Fibroblast of lung (primary cell): ENCODE measurements at regions not wholly inside any gene's neighbourhood (a gene's known extent, or its start where the extent isn't known, plus 50 kb on each side); places are given as distances from the start of the nearest gene placed in this dataset.
"Not testable (repeated sequence)": the region's sequence is repeated elsewhere in the genome, so short reads cannot be mapped to it uniquely, and the experiment has no call there.

ENCODE experiments used
- DNase-seq, 2 donors: peaks; one replicate each; pipeline versions ENCODE4 v3.0.0 to v3.0.0-alpha.2; 2010; ENCODE audit warnings: low read depth in 2 of 2
- H2AFZ ChIP-seq: 2 replicates; pipeline ENCODE4 v1.5.1; 2012; ENCODE audit warnings: low read length, control low read depth, inconsistent platforms
- H3K27ac ChIP-seq: 2 replicates; pipeline ENCODE4 v1.5.1; 2011; ENCODE audit warnings: low read length, control low read depth; ENCODE audit not compliant: insufficient read depth
- H3K27me3 ChIP-seq: 2 replicates; pipeline ENCODE4 v1.5.1; 2011; ENCODE audit warnings: mild to moderate bottlenecking, low read length; ENCODE audit not compliant: control insufficient read depth, insufficient read depth
- H3K36me3 ChIP-seq: 2 replicates; pipeline ENCODE4 v1.5.1; 2011; ENCODE audit warnings: low read length; ENCODE audit not compliant: control insufficient read depth, insufficient read depth
- H3K4me1 ChIP-seq: 2 replicates; pipeline ENCODE4 v1.5.1; 2011; ENCODE audit warnings: low read length; ENCODE audit not compliant: control insufficient read depth, insufficient read depth; ENCODE audit errors: extremely low read depth
- H3K4me2 ChIP-seq: 2 replicates; pipeline ENCODE4 v1.5.1; 2011; ENCODE audit warnings: low read length, control low read depth; ENCODE audit not compliant: insufficient read depth; ENCODE audit errors: extremely low read depth
- H3K4me3 ChIP-seq, 4 experiments: fragments of 200-600 bp in 1 of 4; sonication (generic) in 1 of 4; replicated peaks in 1 of 4; 2 replicates each; pipeline ENCODE4 v1.5.1; 2011 to 2016; ENCODE audit warnings: low read length in 4 of 4, low read depth in 3 of 4, mild to moderate bottlenecking in 3 of 4, control low read depth in 2 of 4, inconsistent platforms in 1 of 4, mixed read lengths in 1 of 4; ENCODE audit not compliant: insufficient read depth in 1 of 4; ENCODE audit errors: control extremely low read depth in 1 of 4
- H3K79me2 ChIP-seq: 2 replicates; pipeline ENCODE4 v1.5.1; 2012; ENCODE audit warnings: mild to moderate bottlenecking, low read length, inconsistent platforms; ENCODE audit not compliant: control insufficient read depth, insufficient read depth
- H3K9ac ChIP-seq: 2 replicates; pipeline ENCODE4 v1.5.1; 2011; ENCODE audit warnings: mild to moderate bottlenecking, low read length, control low read depth; ENCODE audit not compliant: insufficient read depth
- H3K9me3 ChIP-seq: 2 replicates; pipeline ENCODE4 v1.5.1; 2012; ENCODE audit warnings: low read depth, low read length; ENCODE audit not compliant: control insufficient read depth, insufficient read depth
- H4K20me1 ChIP-seq: 2 replicates; pipeline ENCODE4 v1.5.1; 2011; ENCODE audit warnings: low read length; ENCODE audit not compliant: control insufficient read depth, insufficient read depth; ENCODE audit errors: extremely low read depth
- CTCF ChIP-seq, 2 donors: IDR thresholded peaks in 1 of 2; conservative IDR thresholded peaks in 1 of 2; 1 replicate in 1 of 2; 2 replicates in 1 of 2; pipeline ENCODE4 v1.5.1; 2011 to 2012; ENCODE audit warnings: low read length in 2 of 2, control low read depth in 1 of 2, inconsistent platforms in 1 of 2, low read depth in 1 of 2, mild to moderate bottlenecking in 1 of 2
- EZH2 ChIP-seq: IDR thresholded peaks from 2 replicates; pipeline ENCODE4 v1.5.1; 2012; ENCODE audit warnings: low read length, control low read depth, mild to moderate bottlenecking; ENCODE audit errors: missing control alignments

GRCh38 chr2:52423111-52423510 lies 1344.5 kb upstream of the CHAC2 start:
- H3K4me2 ChIP-seq = no peak overlapping the region
- no peaks in the 10 kb centered on the region for H3K4me1 ChIP-seq
- no peak overlapping the region for H3K27ac ChIP-seq
- H2AFZ ChIP-seq = no peak overlapping the region
- peak in 1 of 2 donors; percentile 44 for DNase-seq
- H4K20me1 ChIP-seq = no peaks in the 10 kb centered on the region
- H3K27me3 ChIP-seq = no peaks in the 10 kb centered on the region
- H3K9me3 ChIP-seq = no peaks in the 10 kb centered on the region
- H3K36me3 ChIP-seq = no peaks in the 10 kb centered on the region
- H3K79me2 ChIP-seq = no peaks in the 10 kb centered on the region
- H3K4me3 ChIP-seq = no peak overlapping the region
- no peak overlapping the region for H3K9ac ChIP-seq
- TF ChIP-seq CTCF (conservative IDR thresholded peaks at IDR 0.05 in 1 of 2, IDR thresholded peaks at IDR 0.05 in 1 of 2; ENCODE audit: low read depth in 1 of 2, low read length in 2 of 2) = no peak
- TF ChIP-seq EZH2 = no peak

DNA sequence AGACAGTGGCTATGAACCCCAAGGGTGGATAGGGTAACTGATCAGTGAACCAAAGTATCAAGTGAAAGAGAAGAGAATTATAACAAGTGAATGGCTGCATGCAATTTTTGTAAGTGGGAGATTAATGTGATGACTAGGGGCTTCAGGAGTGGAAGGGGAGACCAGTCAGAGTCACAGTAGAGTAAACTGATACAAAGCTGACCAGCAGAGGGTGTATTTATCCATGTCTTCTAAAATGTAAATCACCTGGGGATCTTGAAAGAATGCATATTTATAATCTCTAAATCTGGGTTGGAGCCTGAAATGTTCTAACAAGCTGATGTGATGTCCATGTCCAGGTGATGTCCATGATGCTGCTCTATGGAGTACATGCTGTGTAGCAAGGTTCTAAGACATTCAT lies 1351.3 kb upstream of the CHAC2 start:
- no peak overlapping the region for H2AFZ ChIP-seq
- no peaks in the 10 kb centered on the region for H3K36me3 ChIP-seq
- H3K4me2 ChIP-seq = no peak overlapping the region
- DNase-seq = peak; percentile 14 to 15
- H3K27me3 ChIP-seq = no peaks in the 10 kb centered on the region
- TF ChIP-seq EZH2 = no peak
- no peak for TF ChIP-seq CTCF (conservative IDR thresholded peaks at IDR 0.05 in 1 of 2, IDR thresholded peaks at IDR 0.05 in 1 of 2; ENCODE audit: low read depth in 1 of 2, low read length in 2 of 2)
- H3K9ac ChIP-seq = no peak overlapping the region
- H4K20me1 ChIP-seq = no peaks in the 10 kb centered on the region
- no peak overlapping the region for H3K4me3 ChIP-seq
- H3K4me1 ChIP-seq = no peaks in the 10 kb centered on the region
- H3K9me3 ChIP-seq = no peaks in the 10 kb centered on the region
- H3K27ac ChIP-seq = no peak overlapping the region
- no peaks in the 10 kb centered on the region for H3K79me2 ChIP-seq

DNA sequence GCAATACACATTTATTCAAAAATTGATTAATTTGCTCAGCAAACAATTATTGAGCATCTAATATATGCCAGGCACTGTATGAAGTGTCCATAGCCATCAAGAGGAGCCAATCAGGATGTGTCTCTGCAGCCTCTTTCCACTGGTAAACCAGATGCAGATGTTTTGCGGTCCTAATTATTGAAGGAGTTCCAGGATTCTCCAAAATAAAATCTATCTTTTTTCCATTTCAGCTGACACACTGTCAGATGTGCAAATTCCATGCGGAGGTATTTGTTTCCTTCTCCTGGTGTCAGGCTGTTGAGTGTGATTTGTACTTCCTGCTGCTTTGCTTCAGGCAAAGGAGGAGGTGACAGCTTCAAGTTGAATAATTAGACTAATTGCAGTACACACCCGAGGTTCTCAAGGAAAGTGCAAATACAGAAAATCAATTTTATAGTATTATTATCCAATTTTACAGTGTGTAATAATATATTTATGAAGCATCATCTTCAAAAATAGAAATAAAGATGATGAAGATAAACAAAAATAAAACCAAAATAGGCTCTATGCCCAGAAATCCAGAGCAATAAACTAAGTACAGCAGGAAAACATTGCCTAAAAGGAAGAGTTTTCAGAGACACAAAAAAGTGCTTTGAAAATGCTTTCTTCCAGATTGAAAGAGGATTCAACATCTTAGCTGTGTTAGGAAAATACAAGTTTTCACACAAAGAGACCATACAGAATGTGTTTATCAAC lies 1352.9 kb upstream of the CHAC2 start:
- Histone ChIP-seq H3K4me3 (no peak overlapping the region), H3K9me3 (no peaks in the 10 kb centered on the region), H3K27me3 (no peaks in the 10 kb centered on the region), H3K4me1 (no peaks in the 10 kb centered on the region), H3K36me3 (no peaks in the 10 kb centered on the region), H3K9ac (no peak overlapping the region), H3K4me2 (no peak overlapping the region), H2AFZ (no peak overlapping the region), H3K27ac (no peak overlapping the region), H3K79me2 (no peaks in the 10 kb centered on the region), H4K20me1 (no peaks in the 10 kb centered on the region)
- DNase-seq = no peak
- TF ChIP-seq CTCF (conservative IDR thresholded peaks at IDR 0.05 in 1 of 2, IDR thresholded peaks at IDR 0.05 in 1 of 2; ENCODE audit: low read depth in 1 of 2, low read length in 2 of 2) = no peak

- not testable (repeated sequence) for H3K4me2 ChIP-seq, H3K4me1 ChIP-seq, H4K20me1 ChIP-seq, DNase-seq, H3K9me3 ChIP-seq, H3K9ac ChIP-seq, H3K27me3 ChIP-seq, H3K27ac ChIP-seq, H2AFZ ChIP-seq, H3K79me2 ChIP-seq, H3K36me3 ChIP-seq, H3K4me3 ChIP-seq
Observed at GRCh38 chr2:52409308-52410118, 1358.1 kb upstream of the CHAC2 start.
